Right lobe of liver (tissue), 6 donors: ENCODE measurements at regions not wholly inside any gene's neighbourhood (a gene's known extent, or its start where the extent isn't known, plus 50 kb on each side); places are given as distances from the start of the nearest gene placed in this dataset.

ENCODE experiments used
- ATAC-seq, 4 donors: fragments of 200-7000 bp; cut with Tn5 transposase; one replicate each; pipeline ENCODE4 v1.9.1; 2020; ENCODE audit warnings: mild to moderate bottlenecking in 4 of 4, moderate library complexity in 4 of 4
- DNase-seq, 3 donors: peaks; one replicate each; pipeline ENCODE4 v3.0.0-alpha.2; 2020
- H3K27ac ChIP-seq, 3 donors: fragments of 200-600 bp; one replicate each; pipeline ENCODE4 v1.8.0; 2022
- H3K27me3 ChIP-seq, 2 donors: fragments of 200-600 bp; one replicate each; pipeline ENCODE4 v1.8.0; 2022
- H3K36me3 ChIP-seq, 4 donors: fragments of 200-600 bp; sonication (generic) in 1 of 4; one replicate each; pipeline versions ENCODE4 v1.5.1 to v1.8.0; 2017 to 2022; ENCODE audit warnings: control low read depth in 1 of 4
- H3K4me1 ChIP-seq, 4 donors: fragments of 200-600 bp; sonication (generic) in 1 of 4; one replicate each; pipeline versions ENCODE4 v1.5.1 to v1.8.0; 2017 to 2022; ENCODE audit warnings: control low read depth in 1 of 4
- H3K4me3 ChIP-seq, 3 donors: fragments of 200-600 bp; one replicate each; pipeline ENCODE4 v1.8.0; 2022
- H3K9me3 ChIP-seq, 4 donors: fragments of 200-600 bp; sonication (generic) in 1 of 4; one replicate each; pipeline versions ENCODE4 v1.5.1 to v1.8.0; 2017 to 2022; ENCODE audit warnings: control low read depth in 1 of 4
- CTCF ChIP-seq, 4 donors: fragments of 200-600 bp in 3 of 4; fragments of 450-650 bp in 1 of 4; IDR thresholded peaks; one replicate each; pipeline versions ENCODE4 v1.5.1 to v1.8.0; 2016 to 2022; ENCODE audit warnings: antibody characterized with exemption in 4 of 4, mild to moderate bottlenecking in 2 of 4
- POLR2A ChIP-seq: fragments of 450-650 bp; IDR thresholded peaks from one replicate; pipeline ENCODE4 v1.6.1; 2017; ENCODE audit warnings: antibody characterized with exemption, mild to moderate bottlenecking
- WGBS: methylation state at CpG from one replicate; pipeline ENCODE4 v1.1.6; 2018; ENCODE audit warnings: low coverage, low lambda C conversion rate; ENCODE audit not compliant: insufficient coverage; ENCODE audit errors: missing lambda C conversion rate; 5-methylcytosine and 5-hydroxymethylcytosine counted together
- intact Hi-C, 2 donors: fragments of 100-400 bp; cut with DNase I; formaldehyde crosslinking; loops; one replicate each; pipeline versions ENCODE4 v1.11.2 to v1.14.1; 2022
- donor health status: DM: no; HTN: yes; CAD: no.
- donor health status: DM: no; HTN: no; CAD: no.
- donor health status: DM: no; HTN: no; CAD: no.
- donor health status: DM: no; HTN: yes; CAD: no.
- donor health status: DM: no; HTN: yes; CAD: no.

GRCh38 chr11:39586036-39586435 lies 1873.4 kb downstream of the LRRC4C start:
- no peaks in the 10 kb centered on the region for H3K36me3 ChIP-seq
- no peak for DNase-seq
- no peaks in the 10 kb centered on the region for H3K9me3 ChIP-seq

GRCh38 chr11:39571081-39571480 lies 1888.4 kb downstream of the LRRC4C start:
- Histone ChIP-seq H3K36me3 (no peaks in the 10 kb centered on the region), H3K4me1 (no peaks in the 10 kb centered on the region), H3K9me3 (no peaks in the 10 kb centered on the region), H3K4me3 (no peak overlapping the region), H3K27ac (no peak overlapping the region), H3K27me3 (no peaks in the 10 kb centered on the region)
- intact Hi-C loops: no loop called here
- DNase-seq (no peak), ATAC-seq (no peak)
- TF ChIP-seq CTCF (IDR thresholded peaks at IDR 0.05) (no peak), POLR2A (no peak)

More at GRCh38 chr11:39586036-39586435, 1873.4 kb downstream of the LRRC4C start:
- Histone ChIP-seq H3K27ac (no peak overlapping the region), H3K4me3 (no peak overlapping the region), H3K27me3 (no peaks in the 10 kb centered on the region), H3K4me1 (no peaks in the 10 kb centered on the region)
- ATAC-seq: no peak
- intact Hi-C loops: no loop called here
- WGBS: 29% methylated on average over 1 of the region's 1 CpG
- no peak for TF ChIP-seq CTCF (IDR thresholded peaks at IDR 0.05)
- TF ChIP-seq POLR2A: no peak

GRCh38 chr11:39570526-39570925 lies 1888.9 kb downstream of the LRRC4C start:
- Histone ChIP-seq H3K4me3 (no peak overlapping the region), H3K27ac (no peak overlapping the region), H3K9me3 (no peaks in the 10 kb centered on the region), H3K4me1 (no peaks in the 10 kb centered on the region), H3K36me3 (no peaks in the 10 kb centered on the region), H3K27me3 (no peaks in the 10 kb centered on the region)
- no peak for ATAC-seq
- no peak for DNase-seq
- intact Hi-C loops: no loop called here
- TF ChIP-seq POLR2A: no peak
- TF ChIP-seq CTCF (IDR thresholded peaks at IDR 0.05): no peak

GRCh38 chr11:39569789-39570188 lies 1889.7 kb downstream of the LRRC4C start:
- TF ChIP-seq CTCF (IDR thresholded peaks at IDR 0.05) (no peak), POLR2A (no peak)
- Histone ChIP-seq H3K4me1 (no peaks in the 10 kb centered on the region), H3K4me3 (no peak overlapping the region), H3K27me3 (no peaks in the 10 kb centered on the region), H3K9me3 (no peaks in the 10 kb centered on the region), H3K27ac (no peak overlapping the region), H3K36me3 (no peaks in the 10 kb centered on the region)
- WGBS: 56% methylated on average over 2 of the region's 2 CpGs
- no peak for ATAC-seq
- no peak for DNase-seq
- intact Hi-C loops: no loop called here

GRCh38 chr11:39542460-39542859 lies 1917.0 kb downstream of the LRRC4C start:
- ATAC-seq (no peak), DNase-seq (no peak)
- H3K4me3 ChIP-seq: no peak overlapping the region
- no peaks in the 10 kb centered on the region for H3K9me3 ChIP-seq
- H3K27ac ChIP-seq: no peak overlapping the region
- no peaks in the 10 kb centered on the region for H3K36me3 ChIP-seq
- TF ChIP-seq CTCF (IDR thresholded peaks at IDR 0.05) (no peak), POLR2A (no peak)
- H3K4me1 ChIP-seq: no peaks in the 10 kb centered on the region
- intact Hi-C loops: no loop called here
- H3K27me3 ChIP-seq: no peaks in the 10 kb centered on the region
